A673 (cell line): ENCODE measurements at regions not wholly inside any gene's neighbourhood (a gene's known extent, or its start where the extent isn't known, plus 50 kb on each side); places are given as distances from the start of the nearest gene placed in this dataset.

Experiments used
- BruUV-seq: library from RNA; stranded (reverse); fragments of 400-500 nt; replicated peaks from 2 replicates; lab custom pipeline; 2021; lab: Mats Ljungman, UMichigan
- CTCF ChIA-PET: fragments of 300-600 bp; sonication (Branson Sonifier 250); formaldehyde crosslinking; loops from one replicate; lab custom pipeline; 2022; ENCODE audit warnings: antibody characterized with exemption; lab: Charles Lee
- POLR2A ChIA-PET: fragments of 300-600 bp; sonication (Branson Sonifier 250); formaldehyde crosslinking; loops from one replicate; lab custom pipeline; 2022; ENCODE audit warnings: antibody characterized with exemption; ENCODE audit not compliant: low non-redundant PET; lab: Charles Lee
- DNase-seq: peaks from one replicate; pipeline ENCODE4 v3.0.0-alpha.2; 2015; ENCODE audit warnings: low spot score
- H3K27ac ChIP-seq: fragments of 200-600 bp; sonication (generic); 2 replicates; pipeline ENCODE4 v1.5.1; 2016; ENCODE audit warnings: mixed run types, low read depth, mild to moderate bottlenecking, mixed read lengths, antibody characterized with exemption, low read length; ENCODE audit not compliant: poor library complexity, severe bottlenecking
- H3K27me3 ChIP-seq: fragments of 200-600 bp; sonication (generic); replicated peaks from 2 replicates; pipeline ENCODE4 v1.6.1; 2017; ENCODE audit warnings: mixed run types, low read depth, mild to moderate bottlenecking, mixed read lengths, antibody characterized with exemption, low read length; ENCODE audit not compliant: insufficient read depth, poor library complexity
- H3K36me3 ChIP-seq: fragments of 200-600 bp; sonication (generic); 2 replicates; pipeline ENCODE4 v1.6.1; 2016; ENCODE audit warnings: mixed run types, mild to moderate bottlenecking, mixed read lengths, antibody characterized with exemption, low read length; ENCODE audit not compliant: insufficient read depth, poor library complexity, severe bottlenecking
- H3K4me1 ChIP-seq: fragments of 200-600 bp; sonication (generic); 2 replicates; pipeline ENCODE4 v1.6.1; 2017; ENCODE audit warnings: mixed run types, mild to moderate bottlenecking, mixed read lengths, antibody characterized with exemption, low read length; ENCODE audit not compliant: insufficient read depth, poor library complexity, severe bottlenecking
- H3K4me3 ChIP-seq: fragments of 200-600 bp; sonication (generic); 2 replicates; pipeline ENCODE4 v1.5.1; 2016; ENCODE audit warnings: low read depth, mixed run types, mild to moderate bottlenecking, mixed read lengths, low read length; ENCODE audit not compliant: poor library complexity, severe bottlenecking
- H3K9me3 ChIP-seq: fragments of 200-600 bp; sonication (generic); 2 replicates; pipeline ENCODE4 v1.6.1; 2016; ENCODE audit warnings: mixed run types, low read depth, mild to moderate bottlenecking, mixed read lengths, antibody characterized with exemption, low read length; ENCODE audit not compliant: poor library complexity, severe bottlenecking
- EZH2 ChIP-seq: fragments of 200-600 bp; sonication (generic); IDR thresholded peaks from 2 replicates; pipeline ENCODE4 v1.6.1; 2017; ENCODE audit warnings: borderline replicate concordance, low read depth, mild to moderate bottlenecking, mixed read lengths, antibody characterized with exemption, low read length; ENCODE audit not compliant: poor library complexity, severe bottlenecking
- intact Hi-C: fragments of 100-400 bp; cut with micrococcal nuclease; formaldehyde crosslinking; loops from one replicate; pipeline ENCODE4 v1.10.0; 2022; ENCODE audit not compliant: unreplicated experiment
- TF ChIP-seq, protein P1 (sequence below): fragments of 300-800, 200-600 bp; sonication (generic); conservative IDR thresholded peaks from 2 replicates; pipeline ENCODE4 v1.5.1; 2017; ENCODE audit warnings: low read depth, mild to moderate bottlenecking, antibody characterized with exemption, low read length, moderate library complexity, mixed read lengths

DNA sequence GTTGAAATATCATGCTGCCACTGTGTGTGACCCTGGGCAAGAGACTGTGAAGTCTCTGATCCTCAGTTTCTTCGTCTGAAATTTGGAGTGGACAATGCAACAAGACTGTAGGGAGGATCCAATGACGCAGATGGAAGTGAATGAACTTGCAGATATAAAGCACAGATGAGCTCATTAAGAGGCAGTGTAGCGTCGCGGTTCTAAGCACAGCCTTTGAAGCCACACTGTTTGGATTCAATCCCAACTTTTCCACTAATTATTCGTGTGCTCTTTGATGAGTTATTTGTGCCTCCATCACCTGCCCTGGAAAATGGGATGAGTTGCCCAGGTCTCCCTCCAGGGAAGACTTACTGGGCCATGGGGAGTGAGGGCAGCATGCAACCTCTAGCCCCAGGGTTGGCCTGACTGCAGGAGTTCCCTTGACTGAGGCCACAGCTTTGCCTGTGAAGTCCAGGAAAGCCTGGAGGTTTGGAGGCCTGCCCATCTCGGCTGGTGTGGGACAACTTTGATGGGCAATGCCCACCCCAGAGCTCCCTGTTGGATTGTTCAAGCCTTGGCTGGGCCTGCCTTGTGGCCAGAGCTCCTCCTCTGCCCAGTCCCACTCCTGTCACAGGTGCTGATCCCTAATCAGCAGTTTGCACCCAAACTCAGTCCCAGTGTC is 266.0 kb upstream of the B3GAT1 start:
- Histone ChIP-seq H3K27me3 (peaks cover 1% of the 10 kb centered on the region), H3K36me3 (no peaks in the 10 kb centered on the region), H3K9me3 (no peaks in the 10 kb centered on the region), H3K4me1 (no peaks in the 10 kb centered on the region), H3K4me3 (no peak overlapping the region), H3K27ac (no peak overlapping the region)
- BruUV-seq, result no TSS peak
- TF ChIP-seq, protein P1, sequence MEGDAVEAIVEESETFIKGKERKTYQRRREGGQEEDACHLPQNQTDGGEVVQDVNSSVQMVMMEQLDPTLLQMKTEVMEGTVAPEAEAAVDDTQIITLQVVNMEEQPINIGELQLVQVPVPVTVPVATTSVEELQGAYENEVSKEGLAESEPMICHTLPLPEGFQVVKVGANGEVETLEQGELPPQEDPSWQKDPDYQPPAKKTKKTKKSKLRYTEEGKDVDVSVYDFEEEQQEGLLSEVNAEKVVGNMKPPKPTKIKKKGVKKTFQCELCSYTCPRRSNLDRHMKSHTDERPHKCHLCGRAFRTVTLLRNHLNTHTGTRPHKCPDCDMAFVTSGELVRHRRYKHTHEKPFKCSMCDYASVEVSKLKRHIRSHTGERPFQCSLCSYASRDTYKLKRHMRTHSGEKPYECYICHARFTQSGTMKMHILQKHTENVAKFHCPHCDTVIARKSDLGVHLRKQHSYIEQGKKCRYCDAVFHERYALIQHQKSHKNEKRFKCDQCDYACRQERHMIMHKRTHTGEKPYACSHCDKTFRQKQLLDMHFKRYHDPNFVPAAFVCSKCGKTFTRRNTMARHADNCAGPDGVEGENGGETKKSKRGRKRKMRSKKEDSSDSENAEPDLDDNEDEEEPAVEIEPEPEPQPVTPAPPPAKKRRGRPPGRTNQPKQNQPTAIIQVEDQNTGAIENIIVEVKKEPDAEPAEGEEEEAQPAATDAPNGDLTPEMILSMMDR, result no peak
- no peak for TF ChIP-seq EZH2
- CTCF ChIA-PET, result no interaction called here
- no peak for DNase-seq
- intact Hi-C loops, result no loop called here
- POLR2A ChIA-PET, result no interaction called here

GRCh38 chr11:134677397-134677822 is 265.4 kb upstream of the B3GAT1 start:
- no TSS peak for BruUV-seq
- CTCF ChIA-PET, result no interaction called here

DNA sequence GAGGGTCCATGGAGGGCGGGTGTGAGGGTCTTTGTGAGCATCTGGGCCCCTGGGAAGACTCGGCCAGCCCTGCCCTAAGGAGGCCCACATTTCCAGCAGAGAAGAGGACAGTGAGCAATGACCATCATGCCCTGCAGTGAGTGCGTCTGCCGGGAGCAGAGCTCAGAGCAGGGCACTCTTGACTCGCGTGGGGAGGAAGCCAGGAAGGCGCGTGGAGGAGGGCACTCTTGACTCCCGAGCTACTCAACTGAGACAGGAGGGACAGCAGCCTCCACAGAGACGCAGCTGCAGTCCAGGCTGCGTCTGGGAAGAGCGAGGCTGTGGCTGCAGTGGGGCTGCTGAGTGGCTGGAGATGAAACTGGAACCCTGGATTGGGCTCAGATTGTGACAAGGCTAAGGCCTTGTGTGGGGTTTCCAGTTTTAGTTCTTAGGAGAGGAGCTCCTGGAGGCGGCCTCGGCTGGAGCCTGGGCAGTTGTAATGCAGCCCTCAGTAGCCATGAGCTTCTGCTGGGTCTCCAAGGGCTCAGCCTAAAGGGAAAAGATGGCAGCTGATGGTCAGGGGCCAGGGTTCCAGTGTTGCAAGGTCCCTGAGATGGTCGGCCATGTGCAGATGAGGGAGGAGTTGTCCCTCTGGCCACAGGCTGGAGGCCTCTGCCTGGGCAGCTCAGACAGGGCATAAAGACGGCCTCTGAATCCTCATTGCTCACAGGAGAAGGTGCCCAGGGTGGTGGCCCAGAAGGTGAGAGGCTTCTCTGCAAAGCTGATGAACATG is 264.7 kb upstream of the B3GAT1 start:
- H3K27ac ChIP-seq, result no peak overlapping the region
- H3K27me3 ChIP-seq, result peaks cover 7% of the 10 kb centered on the region
- ChIA-PET POLR2A (no interaction called here), CTCF (no interaction called here)
- BruUV-seq, result no TSS peak
- no peaks in the 10 kb centered on the region for H3K9me3 ChIP-seq
- DNase-seq, result no peak
- no peaks in the 10 kb centered on the region for H3K36me3 ChIP-seq
- H3K4me1 ChIP-seq, result no peaks in the 10 kb centered on the region
- TF ChIP-seq, protein P1, result no peak
- no peak for TF ChIP-seq EZH2
- intact Hi-C loops, result no loop called here
- H3K4me3 ChIP-seq, result no peak overlapping the region

More at GRCh38 chr11:134677397-134677822, 265.4 kb upstream of the B3GAT1 start:
- Histone ChIP-seq H3K27ac (no peak overlapping the region), H3K4me3 (no peak overlapping the region), H3K36me3 (no peaks in the 10 kb centered on the region), H3K4me1 (no peaks in the 10 kb centered on the region), H3K27me3 (peaks cover 6% of the 10 kb centered on the region), H3K9me3 (no peaks in the 10 kb centered on the region)
- POLR2A ChIA-PET, result no interaction called here
- TF ChIP-seq, protein P1, result no peak
- TF ChIP-seq EZH2, result no peak
- intact Hi-C loops, result no loop called here
- no peak for DNase-seq
